GM23338 (cell line): ENCODE measurements at regions not wholly inside any gene's neighbourhood (a gene's known extent, or its start where the extent isn't known, plus 50 kb on each side); places are given as distances from the start of the nearest gene placed in this dataset.

Experiments used
- CREB1 ChIP-seq: fragments of 250-450 bp; sonication (Bioruptor Pico); IDR thresholded peaks from 2 replicates; pipeline ENCODE4 v1.5.0; 2020; ENCODE audit warnings: low read depth, mild to moderate bottlenecking, moderate library complexity
- CTCF ChIP-seq, 2 experiments: fragments of 200-600 bp in 1 of 2; sonication (generic) in 1 of 2; conservative IDR thresholded peaks; 2 replicates each; pipeline versions ENCODE4 v1.5.1 to v1.6.1; 2016 to 2017; ENCODE audit warnings: antibody characterized with exemption in 2 of 2, low read depth in 2 of 2, mild to moderate bottlenecking in 2 of 2, moderate library complexity in 1 of 2
- EZH2 ChIP-seq: fragments of 200-600 bp; sonication (generic); IDR thresholded peaks from one replicate; pipeline ENCODE4 v1.8.0; 2017; ENCODE audit warnings: antibody characterized with exemption, mild to moderate bottlenecking, low read depth; ENCODE audit not compliant: unreplicated experiment
- EZH2phosphoT487 ChIP-seq: fragments of 200-600 bp; sonication (generic); IDR thresholded peaks from one replicate; pipeline ENCODE4 v1.8.1; 2018; ENCODE audit warnings: antibody characterized with exemption; ENCODE audit not compliant: unreplicated experiment
- JUNB ChIP-seq: IDR thresholded peaks from one replicate; pipeline ENCODE4 v1.6.1; 2016; ENCODE audit warnings: antibody characterized with exemption; ENCODE audit not compliant: unreplicated experiment
- POLR2AphosphoS5 ChIP-seq: IDR thresholded peaks from 2 replicates; pipeline ENCODE4 v1.6.1; 2016; ENCODE audit warnings: antibody characterized with exemption, low read depth
- REST ChIP-seq: IDR thresholded peaks from one replicate; pipeline ENCODE4 v1.6.1; 2018; ENCODE audit warnings: antibody characterized with exemption; ENCODE audit not compliant: unreplicated experiment

GRCh38 chrX:7709845-7710244 is 133.1 kb upstream of the VCX start:
- TF ChIP-seq CTCF (conservative IDR thresholded peaks at IDR 0.05; ENCODE audit: low read depth in 2 of 2) (no peak), REST (no peak), EZH2 (no peak), POLR2AphosphoS5 (no peak), EZH2phosphoT487 (no peak), JUNB (no peak), CREB1 (CRISPR knock-in tag) (no peak)
